Keratinocyte (primary cell): ENCODE measurements at regions not wholly inside any gene's neighbourhood (a gene's known extent, or its start where the extent isn't known, plus 50 kb on each side); places are given as distances from the start of the nearest gene placed in this dataset.
"Not testable (repeated sequence)": the region's sequence is repeated elsewhere in the genome, so short reads cannot be mapped to it uniquely, and the experiment has no call there.

Source experiments
- DNase-seq: peaks from one replicate; pipeline ENCODE4 v3.0.0-alpha.2; 2011; ENCODE audit warnings: low read depth, missing footprints, low spot score
- FAIRE-seq: peaks from 2 replicates; lab custom pipeline; 2011; peaks lifted over from hg19 to GRCh38; lab: Jason Lieb, UNC
- H2AFZ ChIP-seq: 2 replicates; pipeline ENCODE4 v1.6.0; 2012; ENCODE audit warnings: low read length, control low read depth, inconsistent platforms; ENCODE audit not compliant: control insufficient read depth
- H3K27ac ChIP-seq: 2 replicates; pipeline ENCODE4 v1.5.1; 2011; ENCODE audit warnings: low read length; ENCODE audit not compliant: control insufficient read depth, insufficient read depth
- H3K27me3 ChIP-seq: 3 replicates; pipeline ENCODE4 v1.6.0; 2011; ENCODE audit warnings: low read length; ENCODE audit not compliant: control insufficient read depth, insufficient read depth; ENCODE audit errors: extremely low read depth
- H3K36me3 ChIP-seq, 2 experiments: 2 replicates in 1 of 2; 3 replicates in 1 of 2; pipeline ENCODE4 v1.5.1; 2011; ENCODE audit warnings: low read length in 2 of 2, mild to moderate bottlenecking in 1 of 2; ENCODE audit not compliant: control insufficient read depth in 2 of 2, insufficient read depth in 2 of 2; ENCODE audit errors: extremely low read depth in 1 of 2
- H3K4me1 ChIP-seq: 3 replicates; pipeline ENCODE4 v1.5.1; 2011; ENCODE audit warnings: low read length; ENCODE audit not compliant: control insufficient read depth, insufficient read depth; ENCODE audit errors: extremely low read depth
- H3K4me2 ChIP-seq: 3 replicates; pipeline ENCODE4 v1.6.0; 2011; ENCODE audit warnings: low read depth, low read length; ENCODE audit not compliant: control insufficient read depth, insufficient read depth; ENCODE audit errors: extremely low read depth
- H3K4me3 ChIP-seq, 3 experiments: fragments of 200-600 bp in 1 of 3; sonication (generic) in 1 of 3; 2 replicates in 2 of 3; 3 replicates in 1 of 3; pipeline ENCODE4 v1.5.1; 2011 to 2016; ENCODE audit warnings: low read length in 3 of 3, mild to moderate bottlenecking in 3 of 3, control low read depth in 2 of 3, inconsistent platforms in 1 of 3, low read depth in 1 of 3, mixed read lengths in 1 of 3, mixed run types in 1 of 3, moderate library complexity in 1 of 3; ENCODE audit not compliant: control insufficient read depth in 2 of 3, insufficient read depth in 2 of 3; ENCODE audit errors: extremely low read depth in 1 of 3
- H3K79me2 ChIP-seq: 2 replicates; pipeline ENCODE4 v1.6.0; 2012; ENCODE audit warnings: low read length; ENCODE audit not compliant: control insufficient read depth, insufficient read depth
- H3K9ac ChIP-seq: 3 replicates; pipeline ENCODE4 v1.6.0; 2011; ENCODE audit warnings: low read length; ENCODE audit not compliant: control insufficient read depth, insufficient read depth; ENCODE audit errors: extremely low read depth
- H3K9me1 ChIP-seq: 3 replicates; pipeline ENCODE4 v1.6.0; 2011; ENCODE audit warnings: low read length; ENCODE audit not compliant: control insufficient read depth, insufficient read depth; ENCODE audit errors: extremely low read depth
- H3K9me3 ChIP-seq: 2 replicates; pipeline ENCODE4 v1.5.1; 2012; ENCODE audit warnings: low read depth, low read length; ENCODE audit not compliant: control insufficient read depth
- H4K20me1 ChIP-seq: 3 replicates; pipeline ENCODE4 v1.6.0; 2011; ENCODE audit warnings: low read length; ENCODE audit not compliant: control insufficient read depth, insufficient read depth; ENCODE audit errors: extremely low read depth
- EZH2 ChIP-seq: IDR thresholded peaks from one replicate; pipeline ENCODE4 v1.6.1; 2012; ENCODE audit warnings: inconsistent platforms, mild to moderate bottlenecking, low read length, moderate library complexity
- dilution Hi-C: fragments of 300-500 bp; cut with MboI; formaldehyde crosslinking; loops from one replicate; pipeline ENCODE4 v1.7.0; 2020; ENCODE audit warnings: low sequenced_read_pairs; ENCODE audit not compliant: extremely low pct_ligation_motif_present
- TF ChIP-seq, protein P1 (sequence below), 3 experiments: IDR thresholded peaks in 1 of 3; conservative IDR thresholded peaks in 1 of 3; optimal IDR thresholded peaks in 1 of 3; 2 replicates in 2 of 3; 3 replicates in 1 of 3; pipeline versions ENCODE3 to v1.5.1; 2011; ENCODE audit warnings: low read length in 3 of 3, mild to moderate bottlenecking in 3 of 3, moderate library complexity in 2 of 3, control low read depth in 1 of 3, inconsistent platforms in 1 of 3; ENCODE audit not compliant: insufficient read depth in 2 of 3; ENCODE audit errors: extremely low read depth in 1 of 3

DNA sequence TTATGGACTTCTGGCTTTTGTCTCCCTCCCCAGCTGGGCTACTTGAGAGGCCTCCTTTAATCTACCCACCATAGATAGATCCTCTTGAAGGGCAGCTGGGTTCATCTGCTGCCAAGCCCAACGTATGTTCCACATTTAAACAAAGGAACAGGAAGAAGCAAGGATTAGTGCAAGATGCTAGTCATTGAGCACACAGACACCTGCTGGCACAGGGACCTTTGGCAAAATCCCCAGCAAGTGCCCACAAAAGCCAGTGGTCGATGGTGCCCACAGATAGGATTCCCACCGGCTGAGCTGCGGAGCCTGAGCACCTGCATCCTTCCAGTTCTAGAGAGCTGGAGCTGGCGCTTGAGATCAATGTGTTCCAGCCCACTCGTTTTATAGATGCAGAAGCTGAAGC is 57.7 kb upstream of the SHB start:
- TF ChIP-seq, protein P1, sequence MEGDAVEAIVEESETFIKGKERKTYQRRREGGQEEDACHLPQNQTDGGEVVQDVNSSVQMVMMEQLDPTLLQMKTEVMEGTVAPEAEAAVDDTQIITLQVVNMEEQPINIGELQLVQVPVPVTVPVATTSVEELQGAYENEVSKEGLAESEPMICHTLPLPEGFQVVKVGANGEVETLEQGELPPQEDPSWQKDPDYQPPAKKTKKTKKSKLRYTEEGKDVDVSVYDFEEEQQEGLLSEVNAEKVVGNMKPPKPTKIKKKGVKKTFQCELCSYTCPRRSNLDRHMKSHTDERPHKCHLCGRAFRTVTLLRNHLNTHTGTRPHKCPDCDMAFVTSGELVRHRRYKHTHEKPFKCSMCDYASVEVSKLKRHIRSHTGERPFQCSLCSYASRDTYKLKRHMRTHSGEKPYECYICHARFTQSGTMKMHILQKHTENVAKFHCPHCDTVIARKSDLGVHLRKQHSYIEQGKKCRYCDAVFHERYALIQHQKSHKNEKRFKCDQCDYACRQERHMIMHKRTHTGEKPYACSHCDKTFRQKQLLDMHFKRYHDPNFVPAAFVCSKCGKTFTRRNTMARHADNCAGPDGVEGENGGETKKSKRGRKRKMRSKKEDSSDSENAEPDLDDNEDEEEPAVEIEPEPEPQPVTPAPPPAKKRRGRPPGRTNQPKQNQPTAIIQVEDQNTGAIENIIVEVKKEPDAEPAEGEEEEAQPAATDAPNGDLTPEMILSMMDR (optimal IDR thresholded peaks at IDR 0.05 in 1 of 3, IDR thresholded peaks at IDR 0.05 in 1 of 3, conservative IDR thresholded peaks at IDR 0.05 in 1 of 3; ENCODE audit: extremely low read depth in 1 of 3, insufficient read depth in 2 of 3, low read length in 3 of 3): no peak
- TF ChIP-seq EZH2: no peak
- dilution Hi-C loops: no loop called here

DNA sequence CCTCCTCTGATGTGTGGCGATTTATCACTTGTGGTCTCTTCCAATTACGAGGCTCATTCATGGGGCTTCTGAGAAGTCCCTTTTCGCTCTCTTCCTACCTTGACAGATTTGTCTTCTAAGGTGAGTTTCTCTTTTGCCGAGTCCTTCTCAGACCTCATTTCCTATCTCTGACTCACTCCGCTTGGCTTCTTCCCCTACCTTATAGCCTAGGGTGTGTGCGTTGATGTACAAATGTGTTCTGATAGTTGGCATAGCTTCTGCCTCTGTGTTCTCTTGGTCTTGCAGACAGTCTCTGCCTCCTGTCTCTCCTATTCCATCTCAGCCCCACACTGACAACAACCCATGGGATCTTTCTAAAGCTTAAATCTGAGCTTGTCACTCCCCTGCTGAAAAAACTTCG is 56.9 kb upstream of the SHB start:
- Histone ChIP-seq H3K9ac (peak overlapping the region; percentile 20), H3K27ac (peak overlapping the region; percentile 47), H4K20me1 (no peaks in the 10 kb centered on the region), H3K4me3 (peak overlapping the region in 2 of 3 experiments; percentile 16 to 22), H3K9me1 (no peaks in the 10 kb centered on the region), H3K36me3 (no peaks in the 10 kb centered on the region), H3K4me1 (peaks cover 15% of the 10 kb centered on the region), H3K9me3 (no peaks in the 10 kb centered on the region), H3K4me2 (peak overlapping the region; percentile 75), H3K27me3 (peaks cover 4% of the 10 kb centered on the region), H3K79me2 (no peaks in the 10 kb centered on the region), H2AFZ (peak overlapping the region; percentile 87)
- DNase-seq (peak; percentile 19), FAIRE-seq (peak; percentile 98)
- no peak for TF ChIP-seq EZH2
- TF ChIP-seq, protein P1 (optimal IDR thresholded peaks at IDR 0.05 in 1 of 3, IDR thresholded peaks at IDR 0.05 in 1 of 3, conservative IDR thresholded peaks at IDR 0.05 in 1 of 3; ENCODE audit: extremely low read depth in 1 of 3, insufficient read depth in 2 of 3, low read length in 3 of 3): no peak
- dilution Hi-C loops: no loop called here

More for the DNA sequence above, 57.7 kb upstream of the SHB start:
- H3K4me2 ChIP-seq: no peak overlapping the region
- H3K9me1 ChIP-seq: no peaks in the 10 kb centered on the region
- H3K9ac ChIP-seq: no peak overlapping the region
- no peak overlapping the region for H2AFZ ChIP-seq
- H3K36me3 ChIP-seq: no peaks in the 10 kb centered on the region
- H3K4me3 ChIP-seq: no peak overlapping the region
- H3K4me1 ChIP-seq: peaks cover 15% of the 10 kb centered on the region
- no peak overlapping the region for H3K27ac ChIP-seq
- no peaks in the 10 kb centered on the region for H4K20me1 ChIP-seq
- peaks cover 4% of the 10 kb centered on the region for H3K27me3 ChIP-seq
- H3K9me3 ChIP-seq: no peaks in the 10 kb centered on the region
- no peaks in the 10 kb centered on the region for H3K79me2 ChIP-seq
- no peak for DNase-seq
- FAIRE-seq: no peak

- H2AFZ ChIP-seq, H3K27me3 ChIP-seq, H3K79me2 ChIP-seq, H3K27ac ChIP-seq, H3K9ac ChIP-seq, H3K4me3 ChIP-seq, DNase-seq, H3K9me3 ChIP-seq, H4K20me1 ChIP-seq, dilution Hi-C loops, H3K4me2 ChIP-seq, H3K9me1 ChIP-seq, FAIRE-seq, H3K36me3 ChIP-seq: not testable (repeated sequence)
- H3K4me1 ChIP-seq: peaks cover 15% of the 10 kb centered on the region
These were observed 54.3 kb upstream of the SHB start for GRCh38 chr9:38123359-38123758.
